ENCODE measurements at regions not wholly inside any gene's neighbourhood (a gene's known extent, or its start where the extent isn't known, plus 50 kb on each side); places are given as distances from the start of the nearest gene placed in this dataset.

- Histone ChIP-seq H3K9ac (ENCODE audit: insufficient read length, low read depth) (no peak overlapping the region), H3K27me3 (ENCODE audit: insufficient read depth, insufficient read length) (no peaks in the 10 kb centered on the region), H3K36me3 (ENCODE audit: insufficient read depth, insufficient read length, low read length) (no peaks in the 10 kb centered on the region), H3K9me3 (ENCODE audit: insufficient read depth, low read length) (no peaks in the 10 kb centered on the region), H3K4me1 (ENCODE audit: insufficient read depth, insufficient read length) (no peaks in the 10 kb centered on the region), H3K4me3 (ENCODE audit: insufficient read length, low read depth) (no peak overlapping the region)
- no peak for DNase-seq (ENCODE audit: low read depth, low spot score)
- TF ChIP-seq SUZ12 (IDR thresholded peaks at IDR 0.05; ENCODE audit: extremely low read depth, insufficient read depth, insufficient read length) (no peak), ZNF274 (IDR thresholded peaks at IDR 0.05; ENCODE audit: low read depth, low read length) (no peak), YY1 (IDR thresholded peaks at IDR 0.05; ENCODE audit: insufficient read depth, insufficient read length) (no peak)
Observed at GRCh38 chr2:22990246-22990645, 394.7 kb upstream of the KLHL29 start.

GRCh38 chr2:22991844-22992243, 393.1 kb upstream of the KLHL29 start:
- DNase-seq (ENCODE audit: low read depth, low spot score): no peak
- no peaks in the 10 kb centered on the region for H3K4me1 ChIP-seq (ENCODE audit: insufficient read depth, insufficient read length)
- H3K9ac ChIP-seq (ENCODE audit: insufficient read length, low read depth): no peak overlapping the region
- no peaks in the 10 kb centered on the region for H3K36me3 ChIP-seq (ENCODE audit: insufficient read depth, insufficient read length, low read length)
- no peaks in the 10 kb centered on the region for H3K27me3 ChIP-seq (ENCODE audit: insufficient read depth, insufficient read length)
- no peaks in the 10 kb centered on the region for H3K9me3 ChIP-seq (ENCODE audit: insufficient read depth, low read length)
- no peak overlapping the region for H3K4me3 ChIP-seq (ENCODE audit: insufficient read length, low read depth)
- TF ChIP-seq ZNF274 (IDR thresholded peaks at IDR 0.05; ENCODE audit: low read depth, low read length) (no peak), SUZ12 (IDR thresholded peaks at IDR 0.05; ENCODE audit: extremely low read depth, insufficient read depth, insufficient read length) (no peak)

GRCh38 chr2:22992441-22992840, 392.5 kb upstream of the KLHL29 start:
- Histone ChIP-seq H3K27me3 (ENCODE audit: insufficient read depth, insufficient read length) (no peaks in the 10 kb centered on the region), H3K9me3 (ENCODE audit: insufficient read depth, low read length) (no peaks in the 10 kb centered on the region), H3K4me1 (ENCODE audit: insufficient read depth, insufficient read length) (no peaks in the 10 kb centered on the region), H3K36me3 (ENCODE audit: insufficient read depth, insufficient read length, low read length) (no peaks in the 10 kb centered on the region), H3K4me3 (ENCODE audit: insufficient read length, low read depth) (no peak overlapping the region), H3K9ac (ENCODE audit: insufficient read length, low read depth) (no peak overlapping the region)
- DNase-seq (ENCODE audit: low read depth, low spot score): no peak
- TF ChIP-seq YY1 (IDR thresholded peaks at IDR 0.05; ENCODE audit: insufficient read depth, insufficient read length) (no peak), SUZ12 (IDR thresholded peaks at IDR 0.05; ENCODE audit: extremely low read depth, insufficient read depth, insufficient read length) (no peak), ZNF274 (IDR thresholded peaks at IDR 0.05; ENCODE audit: low read depth, low read length) (no peak)

GRCh38 chr2:22993250-22993649, 391.7 kb upstream of the KLHL29 start:
- no peaks in the 10 kb centered on the region for H3K27me3 ChIP-seq (ENCODE audit: insufficient read depth, insufficient read length)
- no peaks in the 10 kb centered on the region for H3K9me3 ChIP-seq (ENCODE audit: insufficient read depth, low read length)
- TF ChIP-seq SUZ12 (IDR thresholded peaks at IDR 0.05; ENCODE audit: extremely low read depth, insufficient read depth, insufficient read length) (no peak), YY1 (IDR thresholded peaks at IDR 0.05; ENCODE audit: insufficient read depth, insufficient read length) (no peak), ZNF274 (IDR thresholded peaks at IDR 0.05; ENCODE audit: low read depth, low read length) (no peak)
- no peak for DNase-seq (ENCODE audit: low read depth, low spot score)
- no peaks in the 10 kb centered on the region for H3K4me1 ChIP-seq (ENCODE audit: insufficient read depth, insufficient read length)
- no peaks in the 10 kb centered on the region for H3K36me3 ChIP-seq (ENCODE audit: insufficient read depth, insufficient read length, low read length)
- no peak overlapping the region for H3K9ac ChIP-seq (ENCODE audit: insufficient read length, low read depth)
- no peak overlapping the region for H3K4me3 ChIP-seq (ENCODE audit: insufficient read length, low read depth)

- no peaks in the 10 kb centered on the region for H3K4me1 ChIP-seq (ENCODE audit: insufficient read depth, insufficient read length)
- no peaks in the 10 kb centered on the region for H3K9me3 ChIP-seq (ENCODE audit: insufficient read depth, low read length)
- no peak for DNase-seq (ENCODE audit: low read depth, low spot score)
- no peak overlapping the region for H3K4me3 ChIP-seq (ENCODE audit: insufficient read length, low read depth)
- H3K9ac ChIP-seq (ENCODE audit: insufficient read length, low read depth): no peak overlapping the region
- no peaks in the 10 kb centered on the region for H3K36me3 ChIP-seq (ENCODE audit: insufficient read depth, insufficient read length, low read length)
- no peaks in the 10 kb centered on the region for H3K27me3 ChIP-seq (ENCODE audit: insufficient read depth, insufficient read length)
- no peak for TF ChIP-seq SUZ12 (IDR thresholded peaks at IDR 0.05; ENCODE audit: extremely low read depth, insufficient read depth, insufficient read length)
- no peak for TF ChIP-seq YY1 (IDR thresholded peaks at IDR 0.05; ENCODE audit: insufficient read depth, insufficient read length)
- no peak for TF ChIP-seq ZNF274 (IDR thresholded peaks at IDR 0.05; ENCODE audit: low read depth, low read length)
Observed at GRCh38 chr2:22995576-22995975, 389.4 kb upstream of the KLHL29 start.

- Histone ChIP-seq H3K4me3 (ENCODE audit: insufficient read length, low read depth) (no peak overlapping the region), H3K36me3 (ENCODE audit: insufficient read depth, insufficient read length, low read length) (no peaks in the 10 kb centered on the region), H3K4me1 (ENCODE audit: insufficient read depth, insufficient read length) (no peaks in the 10 kb centered on the region), H3K9ac (ENCODE audit: insufficient read length, low read depth) (no peak overlapping the region), H3K27me3 (ENCODE audit: insufficient read depth, insufficient read length) (no peaks in the 10 kb centered on the region), H3K9me3 (ENCODE audit: insufficient read depth, low read length) (no peaks in the 10 kb centered on the region)
- TF ChIP-seq ZNF274 (IDR thresholded peaks at IDR 0.05; ENCODE audit: low read depth, low read length): no peak
- no peak for TF ChIP-seq SUZ12 (IDR thresholded peaks at IDR 0.05; ENCODE audit: extremely low read depth, insufficient read depth, insufficient read length)
- TF ChIP-seq YY1 (IDR thresholded peaks at IDR 0.05; ENCODE audit: insufficient read depth, insufficient read length): no peak
- DNase-seq (ENCODE audit: low read depth, low spot score): no peak
Observed at GRCh38 chr2:22996911-22997310, 388.1 kb upstream of the KLHL29 start.

GRCh38 chr2:22998359-22998758, 386.6 kb upstream of the KLHL29 start:
- H3K27me3 ChIP-seq (ENCODE audit: insufficient read depth, insufficient read length): no peaks in the 10 kb centered on the region
- H3K4me3 ChIP-seq (ENCODE audit: insufficient read length, low read depth): no peak overlapping the region
- no peaks in the 10 kb centered on the region for H3K4me1 ChIP-seq (ENCODE audit: insufficient read depth, insufficient read length)
- H3K9ac ChIP-seq (ENCODE audit: insufficient read length, low read depth): no peak overlapping the region
- TF ChIP-seq YY1 (IDR thresholded peaks at IDR 0.05; ENCODE audit: insufficient read depth, insufficient read length) (no peak), SUZ12 (IDR thresholded peaks at IDR 0.05; ENCODE audit: extremely low read depth, insufficient read depth, insufficient read length) (no peak), ZNF274 (IDR thresholded peaks at IDR 0.05; ENCODE audit: low read depth, low read length) (no peak)
- no peak for DNase-seq (ENCODE audit: low read depth, low spot score)
- H3K9me3 ChIP-seq (ENCODE audit: insufficient read depth, low read length): no peaks in the 10 kb centered on the region
- no peaks in the 10 kb centered on the region for H3K36me3 ChIP-seq (ENCODE audit: insufficient read depth, insufficient read length, low read length)

GRCh38 chr2:22999951-23000350, 385.0 kb upstream of the KLHL29 start:
- no peak for DNase-seq (ENCODE audit: low read depth, low spot score)
- Histone ChIP-seq H3K4me1 (ENCODE audit: insufficient read depth, insufficient read length) (no peaks in the 10 kb centered on the region), H3K9me3 (ENCODE audit: insufficient read depth, low read length) (no peaks in the 10 kb centered on the region), H3K9ac (ENCODE audit: insufficient read length, low read depth) (no peak overlapping the region), H3K4me3 (ENCODE audit: insufficient read length, low read depth) (no peak overlapping the region), H3K27me3 (ENCODE audit: insufficient read depth, insufficient read length) (no peaks in the 10 kb centered on the region), H3K36me3 (ENCODE audit: insufficient read depth, insufficient read length, low read length) (no peaks in the 10 kb centered on the region)
- TF ChIP-seq SUZ12 (IDR thresholded peaks at IDR 0.05; ENCODE audit: extremely low read depth, insufficient read depth, insufficient read length) (no peak), YY1 (IDR thresholded peaks at IDR 0.05; ENCODE audit: insufficient read depth, insufficient read length) (no peak), ZNF274 (IDR thresholded peaks at IDR 0.05; ENCODE audit: low read depth, low read length) (no peak)
